ENCODE measurements at regions not wholly inside any gene's neighbourhood (a gene's known extent, or its start where the extent isn't known, plus 50 kb on each side); places are given as distances from the start of the nearest gene placed in this dataset.

DNA sequence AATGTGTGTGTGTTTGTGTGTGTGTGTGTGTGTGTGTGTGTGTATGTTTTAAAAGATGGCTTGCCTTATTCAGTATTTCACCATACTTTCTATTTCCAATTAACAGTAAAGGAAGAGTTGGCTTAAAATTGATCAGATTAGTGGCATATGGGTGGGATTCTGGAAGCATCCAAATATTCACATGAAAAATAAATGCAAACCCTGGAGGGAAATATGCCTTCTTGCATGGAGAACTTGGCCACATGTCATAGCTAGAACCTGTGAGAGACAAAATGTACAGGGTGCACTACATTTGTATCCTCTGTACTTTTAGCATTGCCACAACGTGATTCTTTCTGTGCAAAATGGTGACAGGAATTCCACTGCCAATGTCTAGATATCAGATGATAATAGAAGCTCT lies 589.6 kb downstream of the ZNF674 start:
- TF ChIP-seq POLR2AphosphoS5 (IDR thresholded peaks at IDR 0.05): no peak
- TF ChIP-seq CTCF (IDR thresholded peaks at IDR 0.05): no peak
- TF ChIP-seq EP300 (IDR thresholded peaks at IDR 0.05): no peak
